ENCODE measurements at regions not wholly inside any gene's neighbourhood (a gene's known extent, or its start where the extent isn't known, plus 50 kb on each side); places are given as distances from the start of the nearest gene placed in this dataset.
A peak's percentile ranks its signal among the peaks of the same experiment; 100 is the strongest.

- Histone ChIP-seq H3K27ac (peak overlapping the region; percentile 93 to 100 (median 96)), H3K9me3 (no peaks in the 10 kb centered on the region), H3K36me3 (no peaks in the 10 kb centered on the region), H3K4me1 (peaks cover 85 to 86% of the 10 kb centered on the region in 2 donors), H3K4me3 (peak overlapping the region in 3 of 4 donors; percentile 5 to 29 (median 29)), H3K27me3 (no peaks in the 10 kb centered on the region)
- in situ Hi-C loops (cut with MboI; ENCODE audit: low sequenced_read_pairs in 4 of 4) (loop anchor here in 3 of 4 donors (5.0 kb wide), 2 partner anchors 54 to 59 kb away; no protein-coding TSS in a partner anchor), intact Hi-C loops (cut with DNase I; ENCODE audit: low total_unique reads) (no loop called here)
- ATAC-seq (peak; percentile 61 to 66), DNase-seq (peak; percentile 88 to 93)
- TF ChIP-seq, protein P1, sequence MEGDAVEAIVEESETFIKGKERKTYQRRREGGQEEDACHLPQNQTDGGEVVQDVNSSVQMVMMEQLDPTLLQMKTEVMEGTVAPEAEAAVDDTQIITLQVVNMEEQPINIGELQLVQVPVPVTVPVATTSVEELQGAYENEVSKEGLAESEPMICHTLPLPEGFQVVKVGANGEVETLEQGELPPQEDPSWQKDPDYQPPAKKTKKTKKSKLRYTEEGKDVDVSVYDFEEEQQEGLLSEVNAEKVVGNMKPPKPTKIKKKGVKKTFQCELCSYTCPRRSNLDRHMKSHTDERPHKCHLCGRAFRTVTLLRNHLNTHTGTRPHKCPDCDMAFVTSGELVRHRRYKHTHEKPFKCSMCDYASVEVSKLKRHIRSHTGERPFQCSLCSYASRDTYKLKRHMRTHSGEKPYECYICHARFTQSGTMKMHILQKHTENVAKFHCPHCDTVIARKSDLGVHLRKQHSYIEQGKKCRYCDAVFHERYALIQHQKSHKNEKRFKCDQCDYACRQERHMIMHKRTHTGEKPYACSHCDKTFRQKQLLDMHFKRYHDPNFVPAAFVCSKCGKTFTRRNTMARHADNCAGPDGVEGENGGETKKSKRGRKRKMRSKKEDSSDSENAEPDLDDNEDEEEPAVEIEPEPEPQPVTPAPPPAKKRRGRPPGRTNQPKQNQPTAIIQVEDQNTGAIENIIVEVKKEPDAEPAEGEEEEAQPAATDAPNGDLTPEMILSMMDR (IDR thresholded peaks at IDR 0.05 in 4 of 5, conservative IDR thresholded peaks at IDR 0.05 in 1 of 5) = peak in 2 of 5 experiments; percentile 22 to 41
- peak; percentile 65 to 82 for TF ChIP-seq POLR2A (IDR thresholded peaks at IDR 0.05)
Measured at GRCh38 chr20:50403565-50404418, 106.4 kb upstream of the PTPN1 start.

- no peaks in the 10 kb centered on the region for H3K27me3 ChIP-seq
- DNase-seq (no peak), ATAC-seq (peak in 1 of 2 donors; percentile 12)
- peak overlapping the region in 2 of 4 donors; percentile 29 for H3K4me3 ChIP-seq
- H3K27ac ChIP-seq = peak overlapping the region; percentile 93 to 100 (median 96)
- in situ Hi-C loops (cut with MboI; ENCODE audit: low sequenced_read_pairs in 4 of 4) = loop anchor here in 3 of 4 donors (5.0 kb wide), 2 partner anchors 53 to 58 kb away; no protein-coding TSS in a partner anchor
- TF ChIP-seq POLR2A (IDR thresholded peaks at IDR 0.05) = no peak
- TF ChIP-seq, protein P1 (IDR thresholded peaks at IDR 0.05 in 4 of 5, conservative IDR thresholded peaks at IDR 0.05 in 1 of 5) = no peak
- H3K9me3 ChIP-seq = no peaks in the 10 kb centered on the region
- intact Hi-C loops (cut with DNase I; ENCODE audit: low total_unique reads) = no loop called here
- no peaks in the 10 kb centered on the region for H3K36me3 ChIP-seq
- H3K4me1 ChIP-seq = peaks cover 83 to 86% of the 10 kb centered on the region in 2 donors
Measured at GRCh38 chr20:50404419-50405234, 105.6 kb upstream of the PTPN1 start.

DNA sequence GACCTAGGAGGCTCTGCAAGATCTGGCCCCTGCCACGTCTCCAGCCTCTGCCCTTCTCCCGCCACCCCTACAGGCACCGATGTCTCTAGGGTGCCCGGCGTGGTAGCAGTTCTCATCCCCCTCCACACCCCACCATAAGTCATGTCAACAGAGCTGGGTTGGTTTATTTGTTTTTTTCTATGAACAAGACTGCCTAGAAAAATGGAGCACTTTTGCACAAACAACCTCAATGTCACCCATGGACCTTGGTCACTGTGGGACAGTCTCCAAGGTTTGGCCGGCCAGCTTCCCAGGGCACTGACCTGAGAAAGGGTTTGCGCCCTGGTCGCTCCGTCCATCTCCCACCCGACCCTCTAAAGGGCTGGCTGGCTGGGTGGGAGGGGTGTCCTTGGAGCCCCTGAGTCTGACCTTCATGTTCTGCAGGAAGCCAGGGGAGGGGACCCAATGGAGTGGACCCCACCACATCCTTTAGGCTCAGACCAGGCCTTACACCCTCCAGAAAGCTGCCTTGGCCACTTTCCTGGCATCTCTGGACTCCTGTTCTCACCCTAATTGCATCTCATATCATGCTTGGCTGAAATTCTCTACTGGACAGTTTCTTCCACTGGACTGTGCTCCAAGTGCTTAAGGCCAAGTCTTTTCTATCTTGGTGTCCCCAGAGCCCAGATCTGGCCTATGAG, 104.8 kb upstream of the PTPN1 start:
- Histone ChIP-seq H3K4me1 (peaks cover 75 to 79% of the 10 kb centered on the region in 2 donors), H3K27me3 (no peaks in the 10 kb centered on the region), H3K27ac (peak overlapping the region; percentile 93 to 100 (median 96)), H3K4me3 (no peak overlapping the region), H3K9me3 (no peaks in the 10 kb centered on the region), H3K36me3 (no peaks in the 10 kb centered on the region)
- intact Hi-C loops (cut with DNase I; ENCODE audit: low total_unique reads) = no loop called here
- in situ Hi-C loops (cut with MboI; ENCODE audit: low sequenced_read_pairs in 4 of 4) = no loop called here
- ATAC-seq (no peak), DNase-seq (no peak)
- TF ChIP-seq, protein P1 (IDR thresholded peaks at IDR 0.05 in 4 of 5, conservative IDR thresholded peaks at IDR 0.05 in 1 of 5) = no peak

DNA sequence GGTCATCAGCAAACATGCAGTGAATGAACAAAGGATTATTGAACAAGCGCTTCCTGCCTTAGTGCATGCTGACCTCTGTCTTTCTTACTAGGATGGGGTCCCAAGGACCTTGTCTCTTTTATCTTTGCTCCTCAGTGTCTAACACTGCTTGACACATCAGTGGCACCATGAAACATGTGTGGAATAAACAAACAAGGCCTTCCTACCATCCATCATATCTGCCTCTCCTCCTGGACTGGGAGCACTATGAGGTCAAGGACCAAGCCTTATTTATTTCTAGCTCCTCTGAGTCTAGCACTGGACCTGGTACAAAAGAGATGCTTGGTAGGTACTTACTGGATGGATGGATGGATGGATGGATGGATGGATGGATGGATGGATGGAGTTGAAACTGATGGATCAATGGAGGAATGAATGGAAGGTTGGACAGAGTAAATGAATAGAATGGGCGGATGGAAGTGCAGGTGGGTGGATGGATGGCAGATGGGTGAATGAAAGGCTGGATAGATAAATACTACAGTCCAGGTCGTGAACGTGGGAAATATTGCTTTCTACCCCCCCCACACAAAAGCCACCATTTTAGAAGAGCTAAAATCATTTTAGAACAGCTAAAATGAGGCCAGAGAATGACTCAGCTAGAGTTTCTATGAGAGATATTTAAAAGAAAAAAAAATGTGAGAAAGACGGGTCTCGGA, 104.1 kb upstream of the PTPN1 start:
- no peaks in the 10 kb centered on the region for H3K36me3 ChIP-seq
- H3K9me3 ChIP-seq = no peaks in the 10 kb centered on the region
- peaks cover 70 to 72% of the 10 kb centered on the region in 2 donors for H3K4me1 ChIP-seq
- in situ Hi-C loops (cut with MboI; ENCODE audit: low sequenced_read_pairs in 4 of 4) = no loop called here
- peak overlapping the region; percentile 93 to 100 (median 96) for H3K27ac ChIP-seq
- no peak overlapping the region for H3K4me3 ChIP-seq
- DNase-seq (no peak), ATAC-seq (no peak)
- TF ChIP-seq, protein P1 (IDR thresholded peaks at IDR 0.05 in 4 of 5, conservative IDR thresholded peaks at IDR 0.05 in 1 of 5) = no peak
- TF ChIP-seq POLR2A (IDR thresholded peaks at IDR 0.05) = no peak
- H3K27me3 ChIP-seq = no peaks in the 10 kb centered on the region
- intact Hi-C loops (cut with DNase I; ENCODE audit: low total_unique reads) = no loop called here

Measured in gastrocnemius medialis (tissue), 4 donors.